ENCODE measurements at regions not wholly inside any gene's neighbourhood (a gene's known extent, or its start where the extent isn't known, plus 50 kb on each side); places are given as distances from the start of the nearest gene placed in this dataset.
A peak's percentile ranks its signal among the peaks of the same experiment; 100 is the strongest.

DNA sequence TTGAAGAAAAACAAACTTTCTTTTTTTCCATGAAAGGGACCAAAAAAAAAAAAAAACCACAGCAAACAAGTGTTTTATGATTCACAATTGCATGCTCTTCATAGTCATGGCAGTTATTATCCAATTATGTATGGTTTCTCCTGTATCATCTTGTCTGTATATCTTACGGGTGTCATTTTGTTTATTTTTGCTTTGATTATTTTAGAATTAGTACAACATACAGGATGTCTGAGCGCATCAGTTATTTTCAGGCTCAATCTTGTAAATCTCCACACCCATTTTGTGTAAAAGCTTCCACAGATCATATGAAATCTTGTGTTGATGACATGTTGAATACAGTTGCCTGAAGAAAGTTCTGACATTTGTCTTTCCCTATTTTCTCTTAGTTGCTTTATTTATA lies 280.3 kb downstream of the KLF5 start:
- Mint-ChIP-seq H3K27ac (no peak overlapping the region), H3K36me3 (no peaks in the 10 kb centered on the region), H3K9me3 (no peaks in the 10 kb centered on the region)
- ATAC-seq (no peak), DNase-seq (ENCODE audit: low spot score in 2 of 2) (no peak)

GRCh38 chr13:73338389-73338788 lies 279.6 kb downstream of the KLF5 start:
- ATAC-seq = no peak
- no peak for DNase-seq (ENCODE audit: low spot score in 2 of 2)

DNA sequence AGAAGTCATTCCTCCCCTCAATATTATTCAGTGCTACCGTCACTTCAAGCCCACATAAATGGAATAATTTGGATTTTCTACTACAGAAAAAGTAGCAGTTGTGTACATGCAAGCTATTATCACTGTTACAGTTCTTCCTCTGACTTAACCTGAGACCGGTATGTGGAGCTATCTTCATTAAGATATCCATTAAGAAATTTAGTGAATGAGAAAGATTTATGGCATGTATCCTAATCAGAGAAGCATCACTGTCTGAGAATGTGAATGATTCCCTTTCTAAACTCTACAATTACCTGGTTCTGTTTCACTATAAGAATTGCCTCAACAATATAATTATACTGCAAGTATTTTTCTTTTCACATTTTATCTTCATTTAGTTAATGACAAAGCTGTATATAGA lies 278.7 kb downstream of the KLF5 start:
- no peak for ATAC-seq

More at GRCh38 chr13:73338389-73338788, 279.6 kb downstream of the KLF5 start:
- Mint-ChIP-seq H3K36me3 (no peaks in the 10 kb centered on the region), H3K27ac (no peak overlapping the region), H3K9me3 (no peaks in the 10 kb centered on the region)

DNA sequence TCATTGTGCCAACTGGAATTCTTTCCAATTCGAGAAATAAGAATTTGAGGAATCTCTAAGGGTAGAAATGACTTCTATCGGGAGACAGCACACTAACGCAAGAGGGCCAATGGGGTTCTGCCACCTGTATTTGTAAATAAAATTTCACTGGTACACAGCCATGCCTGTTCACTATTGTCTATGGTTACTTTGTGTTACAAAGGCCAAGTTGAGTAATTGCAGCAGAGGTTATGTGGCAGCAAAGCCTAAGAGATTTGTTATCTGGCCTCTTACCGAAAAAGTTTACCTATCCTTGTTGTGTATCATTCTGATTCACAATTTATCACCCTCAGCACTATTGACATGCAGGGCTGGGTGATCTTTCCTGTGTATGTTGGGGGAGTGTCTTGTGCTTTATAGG lies 278.0 kb downstream of the KLF5 start:
- no peak for ATAC-seq
- no peak for DNase-seq (ENCODE audit: low spot score in 2 of 2)
- H3K36me3 Mint-ChIP-seq = no peaks in the 10 kb centered on the region
- H3K9me3 Mint-ChIP-seq = peaks cover 0 to 3% of the 10 kb centered on the region in 2 donors
- H3K27ac Mint-ChIP-seq = no peak overlapping the region

More for the DNA sequence above, 278.7 kb downstream of the KLF5 start:
- no peak for DNase-seq (ENCODE audit: low spot score in 2 of 2)
- Mint-ChIP-seq H3K36me3 (no peaks in the 10 kb centered on the region), H3K27ac (no peak overlapping the region), H3K9me3 (peaks cover 0 to under 1% of the 10 kb centered on the region in 2 donors)

- Mint-ChIP-seq H3K27ac (no peak overlapping the region), H3K9me3 (peaks cover 0 to 9% of the 10 kb centered on the region in 2 donors), H3K36me3 (no peaks in the 10 kb centered on the region)
- ATAC-seq (no peak), DNase-seq (ENCODE audit: low spot score in 2 of 2) (no peak)
Measured at GRCh38 chr13:73335944-73336343, 277.1 kb downstream of the KLF5 start.

DNA sequence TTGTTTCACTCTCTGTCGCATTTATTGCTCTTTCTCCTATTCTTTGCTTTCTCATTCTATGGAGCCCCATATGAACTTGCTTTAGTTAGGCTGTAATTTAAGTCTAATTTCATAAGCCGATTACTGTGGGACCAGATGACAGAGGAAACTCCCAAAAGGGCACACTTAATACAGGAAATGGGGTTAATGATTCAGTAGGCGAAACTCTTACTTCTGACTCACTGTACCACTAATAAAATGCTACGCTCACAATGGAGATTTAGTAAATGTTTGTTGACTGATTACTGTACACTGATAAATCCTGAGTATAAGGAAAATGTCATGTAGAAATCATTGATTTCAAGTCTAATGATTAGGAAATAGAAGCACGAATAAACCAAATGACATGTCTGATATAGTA lies 276.4 kb downstream of the KLF5 start:
- Mint-ChIP-seq H3K36me3 (no peaks in the 10 kb centered on the region), H3K27ac (no peak overlapping the region), H3K9me3 (peaks cover 0 to 10% of the 10 kb centered on the region in 2 donors)
- ATAC-seq (peak in 1 of 2 donors; percentile 85), DNase-seq (ENCODE audit: low spot score in 2 of 2) (no peak)

- DNase-seq (ENCODE audit: low spot score in 2 of 2) = no peak
- H3K27ac Mint-ChIP-seq = no peak overlapping the region
- ATAC-seq = no peak
Measured at GRCh38 chr13:73334445-73334844, 275.6 kb downstream of the KLF5 start.

DNA sequence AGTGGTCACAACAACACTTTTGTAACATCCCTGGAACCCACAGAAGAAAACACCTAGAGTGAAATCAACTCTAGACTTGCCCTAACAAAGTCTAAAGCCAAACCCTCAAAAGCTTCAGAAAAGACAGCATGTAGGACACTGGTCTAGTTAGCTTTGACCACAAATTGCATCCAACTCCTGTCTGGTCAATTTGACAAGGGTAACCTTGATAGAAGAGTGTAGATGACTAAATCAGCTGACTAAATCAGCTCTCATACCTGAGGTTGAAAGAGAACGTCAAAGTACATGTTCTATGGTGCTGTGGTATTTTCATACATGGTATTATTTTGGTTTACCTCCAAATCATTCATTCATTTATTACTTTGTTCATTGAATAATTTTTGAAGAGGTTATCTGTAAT lies 272.8 kb downstream of the KLF5 start:
- no peaks in the 10 kb centered on the region for H3K36me3 Mint-ChIP-seq
- no peak overlapping the region for H3K27ac Mint-ChIP-seq
- no peak for DNase-seq (ENCODE audit: low spot score in 2 of 2)
- ATAC-seq = no peak
- H3K9me3 Mint-ChIP-seq = peaks cover 0 to 10% of the 10 kb centered on the region in 2 donors

More at GRCh38 chr13:73334445-73334844, 275.6 kb downstream of the KLF5 start:
- Mint-ChIP-seq H3K9me3 (peaks cover 0 to 10% of the 10 kb centered on the region in 2 donors), H3K36me3 (no peaks in the 10 kb centered on the region)

DNA sequence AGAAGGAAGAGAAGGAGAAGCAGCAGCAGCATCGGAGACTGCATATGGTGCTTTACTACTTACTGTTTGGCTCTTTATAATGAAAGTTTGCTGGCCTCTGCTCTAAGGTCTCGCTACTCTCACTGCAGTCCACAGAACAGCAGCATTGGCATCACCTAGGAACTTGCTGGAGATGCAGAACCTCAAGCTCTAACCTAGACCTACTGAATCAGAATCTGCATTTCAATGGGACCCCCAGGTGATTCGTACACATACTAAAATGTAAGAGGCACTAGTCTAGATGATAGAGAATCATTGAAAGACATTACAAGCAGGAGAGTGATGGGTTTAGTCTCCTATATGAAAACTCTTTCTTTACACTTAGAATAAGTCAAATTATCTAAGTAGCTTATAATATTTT lies 270.6 kb downstream of the KLF5 start:
- Mint-ChIP-seq H3K36me3 (no peaks in the 10 kb centered on the region), H3K9me3 (peaks cover 0 to 10% of the 10 kb centered on the region in 2 donors), H3K27ac (no peak overlapping the region)
- ATAC-seq (no peak), DNase-seq (ENCODE audit: low spot score in 2 of 2) (no peak)

- no peak overlapping the region for H3K27ac Mint-ChIP-seq
- H3K36me3 Mint-ChIP-seq = no peaks in the 10 kb centered on the region
- no peak for DNase-seq (ENCODE audit: low spot score in 2 of 2)
- no peak for ATAC-seq
- peaks cover 0 to 9% of the 10 kb centered on the region in 2 donors for H3K9me3 Mint-ChIP-seq
Measured at GRCh38 chr13:73327579-73327978, 268.8 kb downstream of the KLF5 start.

DNA sequence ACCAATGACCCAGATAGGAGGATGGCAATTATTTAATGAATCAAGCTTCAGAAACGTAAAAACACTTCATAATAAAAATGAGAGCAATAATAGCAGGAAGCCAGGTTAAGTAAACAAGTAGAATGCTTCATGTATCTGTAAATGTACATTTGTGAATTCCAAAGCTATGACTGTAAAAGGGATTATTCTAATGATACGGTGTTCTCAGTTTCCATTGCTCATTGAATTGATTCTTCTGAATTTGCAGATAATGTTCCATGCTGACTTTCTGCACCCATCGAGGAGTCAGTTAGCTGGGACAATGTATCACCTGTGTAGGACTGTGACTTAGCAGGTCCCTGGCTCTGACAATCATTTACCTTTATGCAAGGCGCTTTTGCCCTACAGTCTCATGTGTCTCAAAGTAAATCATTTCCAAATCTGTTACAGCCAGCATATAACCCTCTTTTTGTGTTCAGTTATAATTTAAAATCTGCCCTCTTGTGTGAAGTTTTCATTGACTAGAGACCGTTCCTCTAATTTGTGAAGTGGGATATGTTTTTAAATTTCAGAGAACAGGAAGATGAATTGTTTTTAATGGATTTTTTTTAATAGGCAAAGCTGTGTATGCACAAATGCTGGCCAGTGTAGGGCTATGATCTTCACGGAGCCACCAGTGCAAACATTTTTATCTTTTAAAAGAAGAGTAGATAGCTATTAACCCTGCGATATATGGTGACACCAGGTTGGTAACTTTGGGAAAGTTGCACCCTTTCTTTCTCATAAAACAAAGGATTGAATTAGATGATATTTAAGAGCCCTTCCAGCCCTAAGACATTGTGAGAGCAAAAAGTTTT lies 267.1 kb downstream of the KLF5 start:
- ATAC-seq (no peak), DNase-seq (ENCODE audit: low spot score in 2 of 2) (no peak)
- H3K9me3 Mint-ChIP-seq = peaks cover 0 to under 1% of the 10 kb centered on the region in 2 donors
- H3K27ac Mint-ChIP-seq = no peak overlapping the region
- no peaks in the 10 kb centered on the region for H3K36me3 Mint-ChIP-seq

DNA sequence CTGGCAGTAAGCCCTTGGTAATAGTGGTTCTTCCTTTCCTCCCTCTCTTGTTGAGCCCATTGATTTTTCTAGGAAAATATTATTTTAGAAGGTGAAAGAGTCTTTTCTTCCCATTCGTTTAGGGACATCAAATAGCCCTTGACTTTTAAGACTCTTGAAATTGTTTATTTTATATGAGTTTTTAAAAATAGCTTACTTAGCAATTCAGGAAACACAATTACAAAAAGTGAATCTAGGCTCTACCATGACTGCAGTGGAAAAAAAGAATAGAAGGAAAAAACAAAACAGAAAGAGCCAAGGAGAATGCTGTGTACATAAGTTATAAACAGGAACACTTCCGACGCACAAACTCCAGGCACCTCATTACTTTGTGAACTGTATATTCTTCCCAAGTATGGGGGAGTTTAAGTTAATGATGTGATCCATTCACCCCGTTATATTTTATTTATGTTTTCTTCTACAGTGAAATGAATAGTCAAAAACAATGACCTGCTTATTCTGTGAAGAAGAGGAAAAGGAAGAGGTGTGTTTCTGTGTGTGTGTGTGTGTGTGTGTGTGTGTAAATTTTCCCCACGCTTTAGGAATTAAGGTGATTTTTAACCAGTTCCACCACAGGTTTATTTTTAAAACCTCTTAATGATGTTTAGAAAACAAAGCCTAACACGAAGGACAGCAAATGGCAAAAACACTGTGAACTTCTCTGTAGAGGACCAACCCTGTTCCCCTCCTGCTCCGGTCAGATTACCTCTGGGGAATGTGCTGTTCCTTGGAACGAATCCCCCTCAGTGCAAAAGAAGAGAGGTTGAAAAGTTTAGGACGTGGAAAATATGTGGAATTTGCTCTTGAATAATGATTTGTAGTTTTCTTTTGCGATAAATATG lies 266.3 kb downstream of the KLF5 start:
- no peak for DNase-seq (ENCODE audit: low spot score in 2 of 2)
- Mint-ChIP-seq H3K9me3 (no peaks in the 10 kb centered on the region), H3K36me3 (no peaks in the 10 kb centered on the region), H3K27ac (no peak overlapping the region)
- no peak for ATAC-seq

- Mint-ChIP-seq H3K27ac (no peak overlapping the region), H3K9me3 (peaks cover 0 to 2% of the 10 kb centered on the region in 2 donors), H3K36me3 (no peaks in the 10 kb centered on the region)
- DNase-seq (ENCODE audit: low spot score in 2 of 2) (no peak), ATAC-seq (no peak)
Measured at GRCh38 chr13:73323615-73324014, 264.8 kb downstream of the KLF5 start.

DNA sequence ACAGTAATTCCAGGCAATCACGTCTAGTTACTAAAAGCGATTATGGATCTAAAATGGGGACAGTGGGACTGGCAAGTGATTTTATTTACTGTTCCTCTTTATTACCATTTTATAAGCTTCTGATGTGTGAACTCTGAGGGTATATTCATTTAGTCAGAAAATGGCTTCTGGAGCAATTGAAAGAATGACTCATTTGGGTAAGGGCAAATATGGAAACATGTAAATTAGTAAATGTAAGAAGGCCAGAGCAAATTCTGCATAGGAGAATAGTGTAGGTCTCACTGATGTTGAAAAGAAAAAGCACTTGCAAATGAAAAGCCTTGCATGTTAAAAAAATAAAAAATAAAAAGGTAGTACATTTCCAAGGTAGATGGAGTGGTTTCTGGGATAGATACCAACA lies 262.2 kb downstream of the KLF5 start:
- no peaks in the 10 kb centered on the region for H3K36me3 Mint-ChIP-seq
- peak in 1 of 2 donors; percentile 51 for ATAC-seq
- DNase-seq (ENCODE audit: low spot score in 2 of 2) = no peak
- no peak overlapping the region for H3K27ac Mint-ChIP-seq
- peaks cover 0 to 3% of the 10 kb centered on the region in 2 donors for H3K9me3 Mint-ChIP-seq

GRCh38 chr13:73317140-73317539 lies 258.3 kb downstream of the KLF5 start:
- Mint-ChIP-seq H3K27ac (no peak overlapping the region), H3K36me3 (peaks cover 0 to 11% of the 10 kb centered on the region in 2 donors), H3K9me3 (peaks cover 8 to 25% of the 10 kb centered on the region in 2 donors)
- DNase-seq (ENCODE audit: low spot score in 2 of 2) (no peak), ATAC-seq (no peak)

- Mint-ChIP-seq H3K9me3 (peaks cover 9 to 25% of the 10 kb centered on the region in 2 donors), H3K36me3 (peaks cover 0 to 11% of the 10 kb centered on the region in 2 donors), H3K27ac (no peak overlapping the region)
- DNase-seq (ENCODE audit: low spot score in 2 of 2) (no peak), ATAC-seq (no peak)
Measured at GRCh38 chr13:73310366-73310765, 251.6 kb downstream of the KLF5 start.

GRCh38 chr13:73307481-73307880 lies 248.7 kb downstream of the KLF5 start:
- ATAC-seq = no peak
- H3K27ac Mint-ChIP-seq = no peak overlapping the region
- H3K9me3 Mint-ChIP-seq = peaks cover 5% of the 10 kb centered on the region in 2 donors
- H3K36me3 Mint-ChIP-seq = no peaks in the 10 kb centered on the region
- no peak for DNase-seq (ENCODE audit: low spot score in 2 of 2)

All from activated naive CD4-positive, alpha-beta T cell treated with anti-CD3 and anti-CD28 coated beads, Interleukin-2, amount 50 U/mL, for 72 hours (primary cell).